ENCODE measurements at regions not wholly inside any gene's neighbourhood (a gene's known extent, or its start where the extent isn't known, plus 50 kb on each side); places are given as distances from the start of the nearest gene placed in this dataset.

DNA sequence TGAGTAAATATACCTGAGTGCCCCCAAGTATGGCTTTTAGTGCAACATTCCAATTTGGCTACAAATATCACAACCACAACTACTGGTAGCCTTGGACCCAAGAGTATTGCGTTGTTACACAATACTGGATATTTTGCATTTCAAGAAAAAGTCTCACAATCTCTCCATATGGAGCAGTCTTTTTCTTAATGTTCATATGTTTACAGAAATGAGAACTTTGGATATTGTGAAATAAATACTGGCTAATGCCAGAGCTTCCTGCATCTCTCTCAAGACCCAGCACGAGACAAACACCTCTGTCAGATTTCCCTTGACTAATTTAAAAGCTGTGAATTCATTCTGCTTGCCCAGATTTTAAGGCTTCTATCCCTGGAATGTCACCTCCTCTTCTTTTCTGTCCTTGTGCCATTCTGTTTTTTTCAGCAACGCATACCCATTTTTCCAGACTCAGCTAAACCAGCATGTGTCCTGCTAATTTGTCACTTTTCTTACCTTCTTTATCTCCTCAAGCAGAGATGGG, 136.2 kb upstream of the BACE2 start:
- Histone ChIP-seq H3K4me3 (ENCODE audit: low read length in 2 of 2) (no peak overlapping the region), H3K9me3 (ENCODE audit: control insufficient read depth in 2 of 2, low read length in 2 of 2) (no peaks in the 10 kb centered on the region), H3K27me3 (ENCODE audit: control insufficient read depth in 2 of 2, insufficient read depth in 2 of 2, low read length in 2 of 2) (no peaks in the 10 kb centered on the region), H3K36me3 (ENCODE audit: control insufficient read depth in 2 of 2, insufficient read depth in 2 of 2, low read length in 2 of 2) (no peaks in the 10 kb centered on the region), H3K4me1 (ENCODE audit: control insufficient read depth in 2 of 2, insufficient read depth in 2 of 2, low read length in 2 of 2) (no peaks in the 10 kb centered on the region), H3K27ac (ENCODE audit: low read depth in 2 of 2, low read length in 2 of 2) (no peak overlapping the region), H3K9ac (ENCODE audit: low read depth in 1 of 2, low read length in 2 of 2) (no peak overlapping the region)

DNA sequence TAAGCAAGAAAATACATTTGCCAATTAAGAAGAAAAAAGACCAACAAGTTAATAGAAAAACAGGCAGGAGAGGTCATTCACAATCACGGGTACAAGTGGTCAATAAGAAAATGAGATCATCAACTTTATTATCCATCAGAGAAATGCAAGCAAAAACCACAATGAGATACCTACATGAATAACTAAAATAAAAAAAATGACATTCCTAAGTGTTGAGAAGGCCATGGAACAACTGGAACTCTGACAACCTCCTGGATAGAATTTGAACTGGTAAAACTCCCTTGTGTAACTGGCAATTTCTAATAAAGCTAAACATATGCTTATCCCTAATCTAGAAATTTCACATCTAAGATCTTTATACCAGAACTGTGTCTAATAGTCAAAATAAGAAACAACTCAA, 135.4 kb upstream of the BACE2 start:
- H3K4me3 ChIP-seq (ENCODE audit: low read length in 2 of 2), result no peak overlapping the region
- H3K9ac ChIP-seq (ENCODE audit: low read depth in 1 of 2, low read length in 2 of 2), result no peak overlapping the region
- no peak overlapping the region for H3K27ac ChIP-seq (ENCODE audit: low read depth in 2 of 2, low read length in 2 of 2)
- no peaks in the 10 kb centered on the region for H3K27me3 ChIP-seq (ENCODE audit: control insufficient read depth in 2 of 2, insufficient read depth in 2 of 2, low read length in 2 of 2)
- H3K36me3 ChIP-seq (ENCODE audit: control insufficient read depth in 2 of 2, insufficient read depth in 2 of 2, low read length in 2 of 2), result no peaks in the 10 kb centered on the region
- H3K9me3 ChIP-seq (ENCODE audit: control insufficient read depth in 2 of 2, low read length in 2 of 2), result no peaks in the 10 kb centered on the region
- H3K4me1 ChIP-seq (ENCODE audit: control insufficient read depth in 2 of 2, insufficient read depth in 2 of 2, low read length in 2 of 2), result no peaks in the 10 kb centered on the region

DNA sequence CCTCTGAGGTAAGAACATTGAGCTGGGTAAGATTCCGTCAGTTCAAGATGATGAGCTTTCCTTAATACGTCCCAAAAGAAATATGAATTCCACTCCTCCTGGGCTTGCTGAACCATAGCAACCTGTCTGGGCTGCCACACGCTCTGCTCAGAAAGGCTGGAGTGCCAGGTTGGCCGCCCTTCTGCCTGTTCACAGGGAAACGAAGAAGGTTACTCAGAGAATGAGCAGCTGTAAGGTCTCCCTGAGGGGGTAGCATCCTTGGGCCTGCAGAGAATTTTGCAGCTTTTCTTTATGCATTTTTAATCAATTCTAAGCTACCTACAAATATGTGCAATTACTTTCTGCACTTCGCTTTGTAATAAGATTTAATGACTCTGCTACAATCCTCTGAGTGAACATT, 130.7 kb upstream of the BACE2 start:
- H3K4me3 ChIP-seq (ENCODE audit: low read length in 2 of 2), result no peak overlapping the region
- no peaks in the 10 kb centered on the region for H3K36me3 ChIP-seq (ENCODE audit: control insufficient read depth in 2 of 2, insufficient read depth in 2 of 2, low read length in 2 of 2)
- H3K27ac ChIP-seq (ENCODE audit: low read depth in 2 of 2, low read length in 2 of 2), result no peak overlapping the region
- H3K27me3 ChIP-seq (ENCODE audit: control insufficient read depth in 2 of 2, insufficient read depth in 2 of 2, low read length in 2 of 2), result no peaks in the 10 kb centered on the region
- no peaks in the 10 kb centered on the region for H3K4me1 ChIP-seq (ENCODE audit: control insufficient read depth in 2 of 2, insufficient read depth in 2 of 2, low read length in 2 of 2)
- no peak overlapping the region for H3K9ac ChIP-seq (ENCODE audit: low read depth in 1 of 2, low read length in 2 of 2)
- no peaks in the 10 kb centered on the region for H3K9me3 ChIP-seq (ENCODE audit: control insufficient read depth in 2 of 2, low read length in 2 of 2)

DNA sequence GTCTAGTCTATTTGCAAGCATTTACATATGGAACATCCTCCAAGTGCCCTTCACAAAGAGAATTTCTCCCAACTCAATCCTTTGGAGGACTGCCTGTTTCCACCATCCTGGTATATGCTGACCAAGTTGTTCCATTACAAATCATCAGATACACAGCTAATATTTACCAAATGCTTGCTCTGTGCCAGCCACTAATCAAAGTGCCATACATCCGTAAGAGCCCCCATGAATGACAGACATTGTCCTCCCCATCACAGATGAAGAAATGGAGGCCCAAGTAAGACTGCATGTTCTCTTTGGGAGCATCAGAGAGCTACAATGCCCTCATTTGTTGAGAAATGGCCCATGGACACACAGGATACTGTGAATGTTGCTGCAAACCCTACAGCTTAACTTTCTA, 130.0 kb upstream of the BACE2 start:
- no peak overlapping the region for H3K9ac ChIP-seq (ENCODE audit: low read depth in 1 of 2, low read length in 2 of 2)
- no peaks in the 10 kb centered on the region for H3K27me3 ChIP-seq (ENCODE audit: control insufficient read depth in 2 of 2, insufficient read depth in 2 of 2, low read length in 2 of 2)
- no peaks in the 10 kb centered on the region for H3K9me3 ChIP-seq (ENCODE audit: control insufficient read depth in 2 of 2, low read length in 2 of 2)
- no peak overlapping the region for H3K4me3 ChIP-seq (ENCODE audit: low read length in 2 of 2)
- no peaks in the 10 kb centered on the region for H3K4me1 ChIP-seq (ENCODE audit: control insufficient read depth in 2 of 2, insufficient read depth in 2 of 2, low read length in 2 of 2)
- no peak overlapping the region for H3K27ac ChIP-seq (ENCODE audit: low read depth in 2 of 2, low read length in 2 of 2)
- no peaks in the 10 kb centered on the region for H3K36me3 ChIP-seq (ENCODE audit: control insufficient read depth in 2 of 2, insufficient read depth in 2 of 2, low read length in 2 of 2)

DNA sequence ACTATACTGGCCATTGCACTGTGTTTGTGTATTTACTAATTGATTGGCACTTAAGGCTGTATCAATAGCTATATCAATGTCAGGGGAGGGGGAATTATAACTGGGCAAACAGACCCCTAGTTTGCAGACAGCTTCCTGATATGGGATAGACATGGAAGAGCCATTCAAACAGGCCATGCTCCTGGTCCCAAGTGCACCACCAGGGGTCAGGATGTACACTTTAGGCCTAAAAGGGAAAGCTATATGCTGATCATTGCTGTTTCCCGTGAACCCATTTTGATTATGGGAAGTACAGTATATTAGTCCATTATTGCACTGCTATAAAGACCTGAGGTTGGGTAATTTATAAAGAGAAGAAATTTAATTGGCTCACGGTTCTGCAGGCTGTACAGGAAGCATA, 124.9 kb upstream of the BACE2 start:
- Histone ChIP-seq H3K27me3 (ENCODE audit: control insufficient read depth in 2 of 2, insufficient read depth in 2 of 2, low read length in 2 of 2) (peaks cover 0 to 5% of the 10 kb centered on the region in 2 donors), H3K9ac (ENCODE audit: low read depth in 1 of 2, low read length in 2 of 2) (no peak overlapping the region), H3K27ac (ENCODE audit: low read depth in 2 of 2, low read length in 2 of 2) (no peak overlapping the region), H3K4me1 (ENCODE audit: control insufficient read depth in 2 of 2, insufficient read depth in 2 of 2, low read length in 2 of 2) (no peaks in the 10 kb centered on the region), H3K36me3 (ENCODE audit: control insufficient read depth in 2 of 2, insufficient read depth in 2 of 2, low read length in 2 of 2) (no peaks in the 10 kb centered on the region), H3K4me3 (ENCODE audit: low read length in 2 of 2) (no peak overlapping the region), H3K9me3 (ENCODE audit: control insufficient read depth in 2 of 2, low read length in 2 of 2) (no peaks in the 10 kb centered on the region)

DNA sequence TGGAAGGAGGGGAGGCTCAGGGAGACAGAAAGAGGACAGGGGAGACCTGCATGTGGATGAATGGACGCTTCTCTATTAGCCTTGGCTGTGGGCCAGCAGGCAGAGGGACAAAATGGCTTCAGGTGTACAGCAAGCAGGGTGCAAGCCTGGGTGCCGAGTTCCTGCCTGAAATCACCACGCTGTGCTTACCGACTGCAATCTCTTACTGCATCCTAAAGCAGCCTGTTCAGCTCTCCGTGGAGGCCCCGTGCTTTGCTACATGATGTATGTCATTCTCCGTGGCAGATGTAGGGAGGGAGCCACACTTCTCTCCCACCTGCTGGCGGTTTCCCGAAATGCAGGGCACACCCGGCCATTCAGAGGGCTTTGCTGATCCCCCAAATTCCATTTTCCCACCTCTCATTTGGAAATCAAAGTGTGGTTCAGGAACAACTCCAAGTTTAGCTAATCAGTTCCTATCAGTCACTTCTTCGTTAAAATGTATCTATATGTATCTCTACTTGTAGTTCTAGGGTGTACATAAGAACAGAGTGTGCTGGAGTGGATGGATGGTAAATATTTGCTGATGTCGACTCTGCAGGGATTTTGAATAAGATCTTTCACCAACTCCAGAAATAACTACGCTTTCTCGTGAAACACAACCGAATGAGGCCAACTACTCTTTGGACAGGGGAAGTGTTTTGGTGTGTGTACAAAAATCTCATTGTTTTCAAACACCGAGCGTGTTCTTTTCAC, 122.3 kb upstream of the BACE2 start:
- Histone ChIP-seq H3K4me1 (ENCODE audit: control insufficient read depth in 2 of 2, insufficient read depth in 2 of 2, low read length in 2 of 2) (no peaks in the 10 kb centered on the region), H3K27me3 (ENCODE audit: control insufficient read depth in 2 of 2, insufficient read depth in 2 of 2, low read length in 2 of 2) (peaks cover 0 to 5% of the 10 kb centered on the region in 2 donors), H3K9ac (ENCODE audit: low read depth in 1 of 2, low read length in 2 of 2) (no peak overlapping the region), H3K27ac (ENCODE audit: low read depth in 2 of 2, low read length in 2 of 2) (no peak overlapping the region), H3K4me3 (ENCODE audit: low read length in 2 of 2) (no peak overlapping the region), H3K36me3 (ENCODE audit: control insufficient read depth in 2 of 2, insufficient read depth in 2 of 2, low read length in 2 of 2) (no peaks in the 10 kb centered on the region), H3K9me3 (ENCODE audit: control insufficient read depth in 2 of 2, low read length in 2 of 2) (no peaks in the 10 kb centered on the region)

DNA sequence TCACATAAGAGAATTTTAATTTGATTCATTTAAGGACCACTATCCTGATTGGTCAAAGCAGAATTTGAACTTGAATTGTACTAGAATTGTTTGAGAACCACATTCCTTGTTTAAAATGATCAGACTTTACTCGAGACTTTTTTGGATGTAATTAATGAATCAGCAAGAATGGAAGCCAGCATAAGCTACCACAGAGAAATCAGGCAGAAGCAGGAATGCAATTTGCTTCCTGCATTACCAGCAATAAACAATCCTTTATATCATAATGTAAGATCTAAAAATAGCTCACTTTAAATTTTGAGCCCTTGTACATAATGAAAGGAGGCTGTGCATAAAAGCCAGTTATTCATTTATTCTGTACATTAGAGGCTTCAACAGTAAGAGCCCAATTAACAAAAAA, 119.8 kb upstream of the BACE2 start:
- Histone ChIP-seq H3K36me3 (ENCODE audit: control insufficient read depth in 2 of 2, insufficient read depth in 2 of 2, low read length in 2 of 2) (no peaks in the 10 kb centered on the region), H3K4me1 (ENCODE audit: control insufficient read depth in 2 of 2, insufficient read depth in 2 of 2, low read length in 2 of 2) (no peaks in the 10 kb centered on the region), H3K9ac (ENCODE audit: low read depth in 1 of 2, low read length in 2 of 2) (no peak overlapping the region), H3K4me3 (ENCODE audit: low read length in 2 of 2) (no peak overlapping the region), H3K27ac (ENCODE audit: low read depth in 2 of 2, low read length in 2 of 2) (no peak overlapping the region), H3K9me3 (ENCODE audit: control insufficient read depth in 2 of 2, low read length in 2 of 2) (no peaks in the 10 kb centered on the region), H3K27me3 (ENCODE audit: control insufficient read depth in 2 of 2, insufficient read depth in 2 of 2, low read length in 2 of 2) (peaks cover 0 to 5% of the 10 kb centered on the region in 2 donors)

DNA sequence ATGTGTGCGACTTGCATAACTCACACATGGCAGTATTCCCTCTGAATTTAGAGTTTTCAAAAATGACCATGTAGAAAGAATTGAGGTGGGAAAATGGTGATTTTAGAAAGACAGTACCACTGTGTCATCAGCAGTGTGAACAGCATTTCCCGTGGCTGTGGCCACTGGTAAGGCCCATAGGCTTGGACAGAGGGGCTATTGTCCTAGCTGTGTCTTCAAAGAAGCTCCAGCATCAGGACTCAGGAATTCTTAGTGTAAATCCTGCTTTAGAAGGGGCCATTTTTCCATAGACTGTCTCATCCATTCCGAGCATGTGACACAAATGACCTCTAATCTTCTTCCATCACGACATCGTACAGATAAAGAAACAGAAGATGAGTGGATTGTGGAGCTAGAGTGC, 119.3 kb upstream of the BACE2 start:
- no peaks in the 10 kb centered on the region for H3K36me3 ChIP-seq (ENCODE audit: control insufficient read depth in 2 of 2, insufficient read depth in 2 of 2, low read length in 2 of 2)
- H3K4me1 ChIP-seq (ENCODE audit: control insufficient read depth in 2 of 2, insufficient read depth in 2 of 2, low read length in 2 of 2), result no peaks in the 10 kb centered on the region
- no peak overlapping the region for H3K9ac ChIP-seq (ENCODE audit: low read depth in 1 of 2, low read length in 2 of 2)
- H3K27ac ChIP-seq (ENCODE audit: low read depth in 2 of 2, low read length in 2 of 2), result no peak overlapping the region
- H3K9me3 ChIP-seq (ENCODE audit: control insufficient read depth in 2 of 2, low read length in 2 of 2), result no peaks in the 10 kb centered on the region
- no peak overlapping the region for H3K4me3 ChIP-seq (ENCODE audit: low read length in 2 of 2)
- peaks cover 0 to 5% of the 10 kb centered on the region in 2 donors for H3K27me3 ChIP-seq (ENCODE audit: control insufficient read depth in 2 of 2, insufficient read depth in 2 of 2, low read length in 2 of 2)

DNA sequence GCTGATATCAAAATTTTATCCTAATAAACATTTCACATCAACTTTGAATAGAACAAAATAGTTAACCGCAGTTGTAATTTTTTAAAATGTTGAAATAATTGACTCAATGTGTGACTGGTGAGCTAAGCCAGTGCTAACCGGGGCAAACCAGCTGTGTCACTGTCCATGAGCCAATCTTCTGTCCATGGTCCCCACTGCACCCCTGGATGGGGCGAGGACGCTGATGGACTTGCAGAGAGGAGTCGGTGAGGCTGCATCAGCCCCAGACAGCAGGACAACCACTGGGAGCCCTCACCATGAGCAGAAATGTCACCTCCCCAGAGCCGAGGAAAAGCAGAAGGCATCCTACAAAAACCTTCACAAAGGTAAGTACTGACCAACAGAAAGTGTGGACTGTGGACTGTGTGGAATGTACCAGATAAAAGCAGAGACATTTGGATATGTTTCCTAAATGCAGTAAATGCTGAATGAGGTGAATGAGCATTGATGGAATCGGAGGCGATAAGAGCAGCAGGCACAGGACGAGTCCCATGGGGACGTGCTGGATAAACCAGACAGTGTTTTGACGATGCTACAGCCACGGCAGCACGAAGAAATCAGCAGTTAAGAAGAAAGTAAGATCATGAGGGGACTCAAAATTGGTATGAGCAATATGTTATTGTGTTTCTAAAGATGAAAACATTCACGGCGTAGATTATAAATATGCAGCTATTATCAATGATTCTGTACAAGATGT, 115.0 kb upstream of the BACE2 start:
- no peaks in the 10 kb centered on the region for H3K4me1 ChIP-seq (ENCODE audit: control insufficient read depth in 2 of 2, insufficient read depth in 2 of 2, low read length in 2 of 2)
- H3K27me3 ChIP-seq (ENCODE audit: control insufficient read depth in 2 of 2, insufficient read depth in 2 of 2, low read length in 2 of 2), result no peaks in the 10 kb centered on the region
- H3K9me3 ChIP-seq (ENCODE audit: control insufficient read depth in 2 of 2, low read length in 2 of 2), result no peaks in the 10 kb centered on the region
- H3K27ac ChIP-seq (ENCODE audit: low read depth in 2 of 2, low read length in 2 of 2), result no peak overlapping the region
- no peak overlapping the region for H3K9ac ChIP-seq (ENCODE audit: low read depth in 1 of 2, low read length in 2 of 2)
- H3K36me3 ChIP-seq (ENCODE audit: control insufficient read depth in 2 of 2, insufficient read depth in 2 of 2, low read length in 2 of 2), result no peaks in the 10 kb centered on the region
- no peak overlapping the region for H3K4me3 ChIP-seq (ENCODE audit: low read length in 2 of 2)

DNA sequence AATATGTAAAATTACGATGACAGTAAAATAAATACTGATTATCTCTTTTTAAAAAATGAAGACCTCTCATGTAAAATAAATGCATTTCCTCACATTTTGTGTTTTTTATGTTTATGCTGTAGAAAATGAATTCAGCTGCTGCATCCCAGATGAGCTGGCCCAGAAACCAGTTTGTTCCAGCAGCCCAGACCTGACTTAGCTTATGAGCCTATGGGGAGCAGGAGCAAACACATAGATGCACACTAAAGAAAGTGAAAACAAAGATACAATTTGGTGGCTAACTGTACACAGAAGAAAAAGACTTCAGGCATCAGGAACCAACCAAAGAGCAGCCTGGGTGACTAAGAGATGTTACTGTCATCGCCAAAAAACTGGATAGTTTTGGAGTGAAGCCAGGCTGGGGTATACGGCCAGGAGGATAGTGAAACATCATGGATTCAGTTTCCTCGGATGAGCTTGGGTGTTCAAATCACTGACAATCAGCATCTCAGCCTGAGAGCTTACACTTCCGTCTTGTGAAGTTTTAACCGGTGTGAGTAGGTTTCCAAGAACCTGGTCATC, 113.9 kb upstream of the BACE2 start:
- no peak overlapping the region for H3K9ac ChIP-seq (ENCODE audit: low read depth in 1 of 2, low read length in 2 of 2)
- H3K9me3 ChIP-seq (ENCODE audit: control insufficient read depth in 2 of 2, low read length in 2 of 2), result no peaks in the 10 kb centered on the region
- H3K36me3 ChIP-seq (ENCODE audit: control insufficient read depth in 2 of 2, insufficient read depth in 2 of 2, low read length in 2 of 2), result no peaks in the 10 kb centered on the region
- H3K27me3 ChIP-seq (ENCODE audit: control insufficient read depth in 2 of 2, insufficient read depth in 2 of 2, low read length in 2 of 2), result no peaks in the 10 kb centered on the region
- no peaks in the 10 kb centered on the region for H3K4me1 ChIP-seq (ENCODE audit: control insufficient read depth in 2 of 2, insufficient read depth in 2 of 2, low read length in 2 of 2)
- no peak overlapping the region for H3K4me3 ChIP-seq (ENCODE audit: low read length in 2 of 2)
- no peak overlapping the region for H3K27ac ChIP-seq (ENCODE audit: low read depth in 2 of 2, low read length in 2 of 2)

All from mucosa of rectum (tissue), 2 donors.